Inflammatory macrophage (primary cell): ENCODE measurements at regions not wholly inside any gene's neighbourhood (a gene's known extent, or its start where the extent isn't known, plus 50 kb on each side); places are given as distances from the start of the nearest gene placed in this dataset.
"Not testable (repeated sequence)": the region's sequence is repeated elsewhere in the genome, so short reads cannot be mapped to it uniquely, and the experiment has no call there.

Experiments
- DNase-seq, 2 donors: peaks; one replicate each; pipeline ENCODE4 v3.0.0-alpha.2; 2020 to 2022

DNA sequence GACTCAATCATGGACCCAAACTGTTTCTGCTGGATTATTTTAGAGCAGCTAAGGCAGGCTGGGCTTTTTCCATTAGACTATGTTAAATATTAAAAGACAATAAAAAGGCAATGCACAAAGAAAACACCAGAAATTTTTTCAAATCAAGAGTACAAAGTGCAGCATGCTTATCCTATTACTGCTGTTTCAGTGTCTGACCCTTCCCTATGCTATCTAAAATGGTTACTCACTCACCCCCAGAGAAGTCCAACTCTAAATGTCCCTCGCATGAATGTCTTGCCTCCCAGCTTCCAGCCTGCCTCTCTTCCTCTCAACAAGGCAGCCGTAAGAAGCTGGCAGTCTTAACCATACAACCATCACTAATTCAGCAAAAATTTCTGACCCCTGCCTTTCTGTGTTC, 108.7 kb upstream of the SYT6 start:
- no peak for DNase-seq

DNA sequence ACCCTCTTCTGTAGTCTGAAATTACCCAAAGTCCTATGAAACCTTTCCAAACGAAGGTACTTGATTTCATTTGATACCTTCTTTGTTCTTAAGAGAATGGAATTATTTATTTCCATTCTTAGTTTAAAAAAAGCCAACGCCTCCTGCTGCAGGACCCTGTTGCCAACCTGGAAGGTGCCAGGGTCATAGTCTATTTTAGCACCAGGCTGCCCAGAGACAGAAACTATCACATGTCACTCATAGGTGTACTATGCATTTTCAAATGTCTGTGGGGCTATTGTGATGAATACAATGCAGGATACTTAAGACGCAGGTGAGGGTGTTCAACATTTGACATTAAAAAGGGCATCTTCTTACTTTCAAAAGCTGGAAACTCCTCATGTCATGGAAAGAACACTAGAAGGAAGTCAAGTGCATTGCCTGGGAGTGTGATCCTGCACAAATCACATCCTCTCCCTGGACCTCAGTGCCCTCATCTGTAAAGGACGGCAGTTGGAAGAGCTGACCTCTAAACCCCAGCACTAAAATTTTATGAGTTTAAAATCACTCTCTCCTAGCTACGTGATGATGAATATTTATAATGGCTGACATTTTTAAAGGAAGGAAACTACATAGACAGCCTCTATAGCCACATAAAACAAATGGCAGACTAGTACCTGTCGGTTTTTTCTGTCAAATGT, 107.3 kb upstream of the SYT6 start:
- DNase-seq = no peak

DNA sequence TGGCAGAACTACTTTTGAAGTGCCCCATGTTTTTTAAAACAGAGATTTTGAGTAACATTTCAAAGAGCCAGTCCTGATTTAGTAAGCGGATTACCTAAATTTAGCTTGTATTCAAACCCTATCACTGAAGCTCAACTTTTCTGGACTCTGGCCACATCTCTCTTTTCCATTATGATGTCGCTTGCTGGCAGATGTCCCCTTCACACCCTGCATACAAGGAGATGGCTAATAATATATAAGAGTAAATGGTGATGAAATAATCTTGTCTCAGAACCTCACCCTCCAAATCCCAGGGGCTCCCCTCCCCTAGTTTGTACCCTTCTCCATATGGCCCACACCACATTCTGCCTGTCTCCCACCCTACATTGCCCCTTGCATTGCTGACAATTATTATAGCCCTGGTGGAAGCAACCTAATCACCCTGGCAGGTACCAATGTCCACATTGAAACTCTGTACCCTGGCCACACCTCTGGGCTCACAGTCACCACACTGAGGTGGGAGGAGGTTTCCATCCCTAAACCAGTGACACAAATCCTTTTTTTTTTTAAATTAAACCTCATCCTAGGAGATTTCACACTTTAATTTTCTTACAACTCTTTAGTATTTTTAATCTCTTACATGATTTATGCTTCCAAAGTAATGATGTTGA, 106.0 kb upstream of the SYT6 start:
- DNase-seq = no peak

DNA sequence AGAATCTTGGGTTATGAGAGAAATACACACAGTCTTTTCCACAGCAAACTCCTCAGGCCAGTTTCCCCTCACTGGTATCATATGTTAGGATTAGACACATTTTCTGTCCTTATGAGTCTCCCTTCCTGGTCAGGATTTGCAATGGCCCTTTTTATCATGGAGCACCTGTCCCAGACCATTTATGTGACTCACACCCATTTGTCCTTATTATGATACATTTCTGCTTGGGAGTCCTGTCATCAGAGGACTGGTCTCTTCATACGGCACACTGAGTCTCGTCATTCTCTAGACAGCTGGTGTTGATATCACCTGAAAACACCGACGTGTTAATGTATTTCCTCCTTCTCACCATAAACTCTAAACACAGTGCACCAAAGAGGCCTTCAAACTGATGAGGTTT, 105.0 kb upstream of the SYT6 start:
- no peak for DNase-seq

DNA sequence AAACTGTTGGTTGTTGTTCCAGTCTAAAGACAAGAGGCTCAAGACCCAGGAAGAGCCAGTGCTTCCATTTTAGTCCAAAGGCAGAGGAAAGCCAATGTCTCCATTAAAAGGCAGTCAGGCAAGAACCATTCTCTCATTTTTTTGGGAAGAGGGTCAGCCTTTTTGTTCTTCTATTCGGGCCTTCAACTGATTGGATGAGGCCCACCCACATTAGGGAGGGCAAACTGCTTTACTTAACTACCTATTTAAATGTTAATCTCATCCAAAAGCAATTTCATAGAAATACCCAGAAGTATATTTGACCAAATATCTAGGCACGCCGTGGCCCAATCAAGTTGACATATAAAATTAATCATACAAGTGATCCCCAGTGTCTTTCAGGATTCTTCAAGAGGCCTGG, 104.4 kb upstream of the SYT6 start:
- DNase-seq = no peak

DNA sequence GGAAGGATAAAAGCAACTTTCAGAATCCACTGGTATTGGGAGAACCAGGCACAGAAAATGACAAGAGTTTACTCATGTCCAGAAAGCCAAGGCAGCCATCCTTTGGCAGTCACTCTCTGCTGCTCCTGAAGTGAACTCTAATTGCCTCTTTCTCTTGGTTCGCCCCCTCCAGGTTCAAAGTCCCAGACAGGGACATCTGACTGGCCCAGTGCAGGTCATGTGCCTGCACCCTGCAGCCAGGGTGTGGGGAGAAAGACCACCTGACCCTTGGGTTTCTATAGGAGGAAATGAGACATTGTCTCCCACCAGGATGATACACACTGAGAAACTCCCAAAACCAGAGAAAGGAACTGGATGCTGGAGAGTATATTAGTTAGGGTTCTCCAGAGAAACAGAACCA, 103.9 kb upstream of the SYT6 start:
- DNase-seq = no peak

DNA sequence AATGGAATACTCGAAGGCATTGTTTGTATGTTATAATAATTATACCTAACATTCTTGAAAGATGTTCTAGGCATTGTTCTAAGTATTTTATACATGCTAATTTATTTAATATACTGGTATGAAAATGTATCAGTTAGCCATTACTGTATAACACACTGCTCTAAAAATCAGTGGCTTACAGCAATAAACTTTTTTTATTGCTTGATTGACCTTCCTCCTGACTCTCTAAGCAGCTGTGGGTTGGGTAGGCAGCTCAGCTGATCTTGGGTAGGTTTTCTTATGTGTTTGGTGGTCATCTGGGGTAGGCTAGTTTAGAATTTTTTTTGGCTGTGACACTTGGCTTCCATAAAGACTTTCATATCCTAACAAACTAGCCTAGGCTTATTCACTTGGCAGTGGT, 100.2 kb upstream of the SYT6 start:
- DNase-seq = no peak

DNA sequence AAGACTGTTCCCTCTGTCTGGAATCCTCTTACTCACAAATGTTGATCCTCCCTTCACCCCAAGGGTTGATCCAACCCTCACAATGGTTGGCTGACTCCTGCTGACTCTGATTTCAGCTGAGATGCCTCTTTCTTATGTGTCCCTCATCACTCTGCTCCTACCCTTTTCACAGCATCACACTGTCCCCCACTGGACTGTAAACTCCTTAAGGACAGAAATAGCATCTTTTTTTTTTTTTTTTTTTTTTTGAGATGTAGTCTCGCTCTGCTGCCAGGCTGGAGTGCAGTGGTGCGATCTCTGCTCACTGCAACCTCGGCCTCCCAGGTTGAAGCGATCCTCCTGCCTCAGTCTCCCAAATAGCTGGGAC, 97.9 kb upstream of the SYT6 start:
- DNase-seq = no peak

DNA sequence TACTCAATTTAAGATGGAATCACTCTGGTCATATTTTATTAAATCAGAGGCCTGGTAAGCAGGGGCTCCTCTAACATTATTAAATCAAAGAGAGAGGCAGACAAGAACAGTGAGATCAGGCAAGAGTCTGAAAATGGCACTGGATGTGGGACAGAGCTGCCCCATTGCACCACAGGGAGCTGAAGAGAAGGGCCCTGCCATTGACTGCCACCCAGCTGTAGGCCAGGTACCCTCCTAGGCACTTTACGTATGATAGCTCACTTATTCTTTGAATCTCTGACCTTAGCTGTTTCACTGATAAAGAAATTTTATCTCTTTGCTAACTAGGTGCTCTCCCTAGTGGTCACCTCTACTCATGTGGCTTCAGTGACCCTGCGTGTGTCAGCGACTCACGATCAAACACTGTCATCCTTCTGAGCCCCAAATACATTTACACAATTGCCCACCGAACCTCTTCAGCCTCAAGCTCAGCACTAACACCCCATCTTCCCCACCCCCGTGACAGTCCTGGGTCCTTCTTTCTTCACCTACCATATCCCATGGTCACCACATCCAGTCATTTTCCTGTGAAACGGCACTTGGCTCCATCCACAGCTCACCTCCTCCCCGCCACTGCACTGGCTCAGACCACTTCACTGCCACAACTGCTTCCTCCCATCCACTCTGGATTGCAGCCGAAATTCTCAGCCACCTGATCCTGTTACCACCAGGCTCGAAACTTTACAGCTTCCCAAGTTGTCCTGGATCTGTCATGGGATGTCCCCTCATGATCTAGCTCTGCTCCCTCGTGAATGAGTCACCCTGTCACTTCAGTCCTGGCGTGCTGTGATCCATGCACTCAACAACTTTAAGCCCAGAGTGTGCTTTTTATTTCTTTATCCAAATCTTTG, 97.3 kb upstream of the SYT6 start:
- DNase-seq = no peak

DNA sequence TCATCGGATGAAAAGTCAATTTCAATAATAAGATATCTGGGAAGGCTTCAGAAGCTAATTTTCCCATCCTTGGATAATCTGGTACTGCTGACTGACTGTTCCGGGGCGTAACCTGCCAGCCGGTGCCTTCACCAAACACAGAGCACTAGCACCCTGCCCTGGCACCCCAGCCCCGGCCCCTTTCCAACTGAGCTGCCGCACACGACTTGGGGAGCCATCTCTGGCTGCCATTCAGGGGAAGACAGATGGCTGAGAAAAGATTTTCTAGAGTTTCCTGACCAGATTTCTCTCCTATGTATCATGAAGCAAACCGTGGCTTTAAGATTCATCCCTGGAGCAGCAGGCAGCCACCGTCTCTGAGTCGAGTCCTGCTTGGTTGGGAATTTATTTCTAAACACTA, 96.0 kb upstream of the SYT6 start:
- no peak for DNase-seq

DNA sequence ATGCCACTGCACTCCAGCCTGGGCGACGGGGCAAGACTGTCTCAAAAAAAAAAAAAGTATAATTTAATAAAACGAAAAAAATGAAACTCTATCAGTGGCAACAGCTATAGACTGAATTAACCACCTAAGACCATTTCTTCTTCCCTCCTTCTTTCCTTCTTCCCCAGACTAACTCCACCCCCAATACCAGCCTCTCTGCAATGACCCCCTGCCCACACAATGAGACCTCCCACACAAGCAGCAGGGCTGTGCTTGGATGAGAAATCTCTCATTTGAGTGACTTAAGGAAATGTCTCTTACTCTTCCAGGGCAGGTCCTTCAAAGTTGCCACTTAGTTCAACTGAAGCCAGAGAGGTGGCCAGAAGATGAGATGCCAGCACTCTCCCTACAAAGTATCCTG, 94.5 kb upstream of the SYT6 start:
- peak; percentile 8 to 18 for DNase-seq

DNA sequence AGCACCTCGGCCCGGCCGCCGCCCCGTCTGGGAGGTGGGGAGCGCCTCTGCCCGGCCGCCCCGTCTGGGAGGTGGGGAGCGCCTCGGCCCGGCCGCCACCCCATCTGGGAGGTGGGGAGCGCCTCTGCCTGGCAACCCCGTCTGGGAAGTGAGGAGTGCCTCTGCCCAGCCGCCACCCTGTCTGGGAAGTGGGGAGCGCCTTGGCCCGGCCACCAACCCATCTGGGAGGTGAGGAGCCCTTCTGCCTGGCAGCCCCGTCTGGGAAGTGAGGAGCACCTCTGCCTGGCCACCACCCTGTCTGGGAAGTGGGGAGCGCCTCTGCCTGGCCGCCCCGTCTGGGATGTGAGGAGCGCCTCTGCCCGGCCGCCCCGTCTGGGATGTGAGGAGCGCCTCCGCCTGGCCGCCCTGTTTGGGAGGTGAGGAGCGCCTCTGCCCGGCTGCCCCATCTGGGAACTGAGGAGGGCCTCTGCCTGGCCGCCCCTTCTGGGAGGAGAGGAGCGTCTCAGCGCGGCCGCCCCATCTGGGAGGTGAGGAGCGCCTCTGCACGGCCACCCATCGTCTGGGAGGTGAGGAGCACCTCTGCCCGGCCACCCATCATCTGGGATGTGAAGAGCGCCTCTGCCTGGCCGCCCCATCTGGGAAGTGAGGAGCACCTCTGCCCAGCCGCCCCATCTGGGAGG, 89.0 kb upstream of the SYT6 start:
- DNase-seq = not testable (repeated sequence)

DNA sequence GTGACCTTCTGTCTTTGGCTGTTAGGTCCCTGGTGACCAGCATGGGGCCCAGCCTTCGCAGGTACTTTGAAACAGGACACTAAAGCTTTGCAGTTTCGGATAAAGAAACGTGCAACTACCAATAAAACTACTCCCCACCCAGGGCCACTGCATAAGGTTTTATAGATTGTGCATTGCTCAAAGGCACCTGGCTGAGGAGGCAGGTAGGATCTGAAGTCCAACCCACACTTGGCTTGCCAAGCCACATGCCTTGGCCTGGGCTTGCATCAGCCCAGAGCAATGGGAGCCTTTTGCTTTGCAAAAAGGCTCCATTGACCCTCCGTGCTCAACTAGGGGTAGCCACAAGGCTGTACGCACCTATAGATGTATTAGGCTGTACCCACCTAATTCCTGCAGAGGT, 84.4 kb upstream of the SYT6 start:
- DNase-seq = no peak

DNA sequence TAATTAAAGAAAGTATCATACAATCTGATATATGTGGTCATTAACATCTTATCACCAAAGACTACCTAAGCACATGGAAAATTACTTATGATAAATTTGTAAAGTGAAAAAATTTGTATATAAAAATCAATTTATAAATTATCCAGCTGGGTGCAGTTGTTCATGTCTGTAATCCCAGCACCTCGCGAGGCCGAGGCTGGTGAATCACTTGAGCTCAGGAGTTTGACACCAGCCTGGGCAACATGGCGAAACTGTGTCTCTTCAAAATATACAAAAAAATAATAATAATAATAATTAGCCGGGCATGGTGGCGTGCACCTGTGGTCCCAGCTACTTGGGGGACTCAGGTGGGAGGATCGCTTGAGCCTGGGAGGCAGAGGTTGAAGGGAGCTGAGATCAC, 82.8 kb upstream of the SYT6 start:
- DNase-seq = no peak

DNA sequence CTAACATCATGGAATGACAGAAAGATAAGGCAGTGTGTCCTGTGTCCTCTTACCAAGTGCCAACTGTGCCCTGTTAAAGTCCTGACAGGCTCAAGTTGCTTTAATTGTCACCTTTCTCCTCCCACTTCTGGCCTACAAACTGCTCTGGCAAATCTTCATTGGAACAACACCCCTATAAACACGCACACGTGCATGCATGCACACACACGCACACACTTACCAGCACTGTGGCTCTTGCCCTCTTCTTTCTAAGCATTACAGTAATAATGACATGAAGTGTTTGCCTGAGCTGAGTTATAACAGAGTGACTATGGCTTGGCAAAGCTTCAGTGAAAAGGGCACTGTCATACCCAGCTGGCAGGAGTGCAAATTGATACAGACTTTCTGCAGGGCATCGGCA, 82.3 kb upstream of the SYT6 start:
- no peak for DNase-seq

DNA sequence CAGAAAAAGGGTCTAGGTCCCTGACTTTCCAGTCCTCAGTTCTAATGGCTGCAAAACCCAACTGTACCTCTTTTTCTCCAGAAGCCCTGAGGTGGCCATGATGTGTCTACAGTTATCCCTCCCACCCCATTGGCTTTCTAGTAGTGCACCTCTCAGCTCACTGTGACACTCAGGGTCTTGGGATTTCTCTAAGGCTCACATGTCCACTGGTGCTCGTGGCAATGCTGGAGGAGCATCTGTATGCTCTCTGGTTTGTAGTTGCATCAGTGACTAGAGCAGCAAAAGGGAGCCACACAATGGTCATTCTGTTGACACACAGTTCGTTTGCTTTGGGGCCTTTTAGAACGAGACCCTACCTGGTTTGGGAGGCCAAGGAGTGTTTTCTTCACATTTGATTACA, 81.6 kb upstream of the SYT6 start:
- DNase-seq = no peak

DNA sequence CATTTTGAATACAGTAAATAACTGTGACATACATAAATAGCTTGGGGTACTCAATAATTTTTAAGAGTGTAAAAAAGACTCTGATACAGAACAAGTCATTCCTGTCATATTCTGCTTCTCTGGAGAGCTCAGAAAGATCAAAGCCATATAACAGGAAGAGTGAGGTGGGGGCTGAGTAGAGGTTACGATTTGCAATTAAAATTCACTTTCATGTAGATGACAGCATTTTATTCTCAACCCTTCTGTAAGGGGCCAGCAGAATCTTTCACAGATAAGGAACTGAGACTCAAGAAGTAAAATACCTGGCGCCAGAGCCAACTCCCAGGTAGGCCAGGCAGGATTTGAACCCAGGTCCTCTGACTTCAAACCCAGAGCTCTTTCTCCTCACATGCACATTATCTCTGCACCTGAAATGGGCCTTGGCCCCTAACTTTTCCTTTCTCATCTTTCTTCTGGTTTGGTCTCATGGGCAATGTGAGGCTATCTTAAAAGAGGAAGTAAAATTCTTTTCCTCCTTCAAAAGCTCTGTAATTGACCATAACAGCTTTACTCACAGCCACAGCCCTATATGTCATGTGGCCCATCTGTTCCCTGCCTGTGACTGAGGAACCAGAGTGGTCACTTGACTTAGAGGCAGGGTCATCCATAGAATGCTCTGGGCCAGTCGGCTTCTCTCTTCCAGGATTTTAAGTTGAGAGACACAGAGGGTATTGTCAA, 80.9 kb upstream of the SYT6 start:
- peak; percentile 73 to 84 for DNase-seq

DNA sequence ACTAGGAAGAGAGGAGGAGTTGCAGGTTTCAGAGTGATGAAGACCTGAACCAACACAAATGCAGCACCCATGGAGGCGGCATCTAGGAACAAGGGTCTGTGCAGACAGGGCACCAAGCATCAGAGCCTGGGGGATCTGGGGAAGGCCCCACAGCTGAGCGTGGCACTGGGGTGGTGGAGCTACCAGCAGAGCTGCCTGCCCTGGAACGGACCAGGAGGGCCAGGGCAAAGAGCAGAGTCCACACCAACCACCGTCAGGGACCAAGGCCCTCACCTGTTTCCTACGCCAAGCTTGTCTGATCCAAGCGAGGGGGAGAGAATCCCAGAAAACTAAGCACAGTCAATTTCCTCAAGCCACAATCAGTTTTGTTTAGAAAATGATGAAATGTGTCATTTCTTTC, 79.0 kb upstream of the SYT6 start:
- DNase-seq = no peak

DNA sequence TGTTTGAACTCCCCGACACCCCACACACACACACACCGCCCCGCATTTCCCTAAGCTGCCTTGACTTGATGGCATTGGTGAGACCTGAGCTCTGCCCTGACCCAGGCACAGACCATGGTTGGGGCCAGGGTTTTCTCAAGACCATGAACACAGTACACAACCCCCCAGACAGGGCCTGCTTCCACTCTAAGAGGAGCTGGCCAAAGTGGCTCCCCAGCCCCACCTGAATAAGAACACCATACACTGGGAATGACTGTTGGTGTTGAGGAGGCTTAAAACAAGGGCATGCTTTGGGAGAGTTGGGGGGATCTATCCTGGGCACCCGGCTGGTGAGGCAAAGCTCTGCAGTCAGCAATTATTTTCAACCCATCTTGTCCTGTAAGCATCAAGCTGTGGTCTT, 77.6 kb upstream of the SYT6 start:
- DNase-seq = no peak

DNA sequence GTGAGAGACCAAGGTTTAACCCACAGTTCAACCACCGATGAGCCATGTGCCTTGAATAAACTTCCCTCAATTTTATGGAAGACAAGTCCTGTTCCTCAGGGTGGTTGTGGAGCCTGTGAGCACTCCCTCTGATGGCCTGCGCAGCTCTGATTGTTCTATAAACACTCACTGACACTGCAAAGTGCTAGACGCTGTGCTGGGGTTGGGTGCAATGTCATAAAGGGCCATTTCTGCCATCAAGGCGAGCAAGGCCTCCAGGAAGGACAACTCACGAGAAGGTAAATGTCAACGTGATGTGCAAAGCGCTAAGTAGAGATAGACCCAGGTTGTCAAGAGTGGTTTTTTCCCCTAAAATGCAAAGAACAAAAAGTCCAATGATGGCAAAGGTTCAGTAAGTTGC, 75.7 kb upstream of the SYT6 start:
- no peak for DNase-seq

DNA sequence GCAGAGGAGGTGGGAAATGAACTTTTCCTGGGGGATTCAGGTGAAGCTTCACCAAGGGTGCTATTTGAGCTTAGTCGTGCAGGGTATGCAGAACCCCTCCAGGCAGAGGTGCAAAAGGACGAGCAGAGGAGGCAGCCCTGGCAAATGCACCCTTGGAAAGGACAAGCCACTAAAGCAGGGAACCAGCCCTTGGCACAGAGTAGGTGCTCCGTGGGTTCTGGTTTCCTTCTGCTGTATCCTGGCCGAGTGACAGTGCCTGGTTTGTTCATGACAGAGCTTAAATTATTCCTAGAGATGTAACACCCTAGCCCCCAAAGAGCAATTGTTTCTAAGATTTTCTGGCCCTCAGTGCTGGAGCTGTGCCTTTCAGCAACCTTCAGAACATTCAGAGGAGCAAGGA, 73.4 kb upstream of the SYT6 start:
- no peak for DNase-seq

DNA sequence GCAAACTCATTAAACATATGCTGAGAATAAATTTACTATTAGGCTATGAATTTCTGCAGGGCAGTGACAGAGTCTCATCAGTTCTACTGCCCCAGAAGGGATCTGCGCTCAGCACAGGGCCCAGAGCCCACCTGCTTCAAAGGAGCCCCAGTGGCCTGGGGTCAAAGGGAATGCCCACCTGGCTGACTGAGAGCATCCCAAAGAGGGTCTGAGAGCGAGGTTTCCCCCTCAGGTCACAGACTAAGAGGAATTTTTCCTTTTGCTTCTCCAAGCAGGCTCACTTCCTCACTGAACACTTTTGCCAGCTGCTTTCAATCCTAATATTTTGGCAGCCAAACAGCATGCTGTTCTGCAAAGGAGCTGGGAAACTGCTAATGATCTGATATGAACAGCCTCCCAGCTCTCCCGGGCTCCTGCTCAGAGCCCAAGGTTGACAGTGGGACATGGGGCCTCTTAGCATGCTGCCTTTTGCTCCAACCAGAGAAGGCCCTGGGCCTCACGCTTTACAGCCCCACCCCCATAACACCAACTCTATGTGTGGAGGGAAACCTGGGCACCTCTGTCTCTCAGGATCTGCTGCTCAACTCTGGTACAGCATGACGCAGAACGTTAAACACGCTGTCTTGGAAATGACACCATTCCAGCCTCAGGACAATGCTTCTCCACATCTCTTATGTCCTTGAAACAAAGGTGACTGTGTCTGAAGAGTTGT, 70.7 kb upstream of the SYT6 start:
- DNase-seq = no peak
